IPS-15b (cell line): ENCODE measurements at regions not wholly inside any gene's neighbourhood (a gene's known extent, or its start where the extent isn't known, plus 50 kb on each side); places are given as distances from the start of the nearest gene placed in this dataset.

Source experiments
- H3K27me3 ChIP-seq: one replicate; pipeline ENCODE4 v1.6.1; 2013; ENCODE audit warnings: low read length; ENCODE audit not compliant: control insufficient read depth, insufficient read depth
- H3K36me3 ChIP-seq: one replicate; pipeline ENCODE4 v1.6.1; 2013; ENCODE audit warnings: low read length; ENCODE audit not compliant: control insufficient read depth, insufficient read depth
- H3K4me1 ChIP-seq: one replicate; pipeline ENCODE4 v1.6.1; 2013; ENCODE audit warnings: mild to moderate bottlenecking, low read length; ENCODE audit not compliant: control insufficient read depth, insufficient read depth
- H3K4me3 ChIP-seq: one replicate; pipeline ENCODE4 v1.5.1; 2013; ENCODE audit warnings: low read depth, low read length
- H3K9ac ChIP-seq: one replicate; pipeline ENCODE4 v1.6.1; 2013; ENCODE audit warnings: low read depth, mild to moderate bottlenecking, low read length
- H3K9me3 ChIP-seq: one replicate; pipeline ENCODE4 v1.6.1; 2013; ENCODE audit warnings: mild to moderate bottlenecking, low read length; ENCODE audit not compliant: control insufficient read depth, insufficient read depth

- Histone ChIP-seq H3K4me3 (no peak overlapping the region), H3K36me3 (no peaks in the 10 kb centered on the region), H3K27me3 (no peaks in the 10 kb centered on the region), H3K9ac (no peak overlapping the region), H3K9me3 (no peaks in the 10 kb centered on the region), H3K4me1 (no peaks in the 10 kb centered on the region)
These were observed 79.8 kb upstream of the STK17B start for GRCh38 chr2:196251132-196251531.

GRCh38 chr2:196252408-196253115 is 81.2 kb upstream of the STK17B start:
- H3K36me3 ChIP-seq, result no peaks in the 10 kb centered on the region
- H3K27me3 ChIP-seq, result no peaks in the 10 kb centered on the region
- no peak overlapping the region for H3K4me3 ChIP-seq
- no peak overlapping the region for H3K9ac ChIP-seq
- no peaks in the 10 kb centered on the region for H3K9me3 ChIP-seq
- H3K4me1 ChIP-seq, result no peaks in the 10 kb centered on the region

GRCh38 chr2:196253116-196253480 is 81.7 kb upstream of the STK17B start:
- Histone ChIP-seq H3K9ac (no peak overlapping the region), H3K9me3 (no peaks in the 10 kb centered on the region), H3K36me3 (no peaks in the 10 kb centered on the region), H3K4me3 (no peak overlapping the region), H3K4me1 (no peaks in the 10 kb centered on the region), H3K27me3 (no peaks in the 10 kb centered on the region)

GRCh38 chr2:196256585-196256984 is 85.2 kb upstream of the STK17B start:
- H3K9ac ChIP-seq, result no peak overlapping the region
- H3K4me1 ChIP-seq, result peaks cover 2% of the 10 kb centered on the region
- no peaks in the 10 kb centered on the region for H3K9me3 ChIP-seq
- no peak overlapping the region for H3K4me3 ChIP-seq
- H3K27me3 ChIP-seq, result no peaks in the 10 kb centered on the region
- H3K36me3 ChIP-seq, result no peaks in the 10 kb centered on the region

GRCh38 chr2:196257086-196257485 is 85.7 kb upstream of the STK17B start:
- no peaks in the 10 kb centered on the region for H3K36me3 ChIP-seq
- no peaks in the 10 kb centered on the region for H3K9me3 ChIP-seq
- H3K9ac ChIP-seq, result no peak overlapping the region
- H3K4me3 ChIP-seq, result no peak overlapping the region
- H3K4me1 ChIP-seq, result peaks cover 2% of the 10 kb centered on the region
- H3K27me3 ChIP-seq, result no peaks in the 10 kb centered on the region

GRCh38 chr2:196258407-196258806 is 87.0 kb upstream of the STK17B start:
- Histone ChIP-seq H3K4me3 (no peak overlapping the region), H3K9me3 (no peaks in the 10 kb centered on the region), H3K27me3 (no peaks in the 10 kb centered on the region), H3K9ac (no peak overlapping the region), H3K4me1 (peaks cover 2% of the 10 kb centered on the region), H3K36me3 (no peaks in the 10 kb centered on the region)

GRCh38 chr2:196259507-196260481 is 88.4 kb upstream of the STK17B start:
- Histone ChIP-seq H3K4me3 (no peak overlapping the region), H3K4me1 (peaks cover 2% of the 10 kb centered on the region), H3K9me3 (no peaks in the 10 kb centered on the region), H3K27me3 (no peaks in the 10 kb centered on the region), H3K9ac (no peak overlapping the region), H3K36me3 (no peaks in the 10 kb centered on the region)

GRCh38 chr2:196260546-196260945 is 89.2 kb upstream of the STK17B start:
- Histone ChIP-seq H3K4me3 (no peak overlapping the region), H3K36me3 (no peaks in the 10 kb centered on the region), H3K9ac (no peak overlapping the region), H3K27me3 (no peaks in the 10 kb centered on the region), H3K4me1 (peaks cover 2% of the 10 kb centered on the region), H3K9me3 (no peaks in the 10 kb centered on the region)

GRCh38 chr2:196262606-196263005 is 91.2 kb upstream of the STK17B start:
- Histone ChIP-seq H3K4me1 (peaks cover 2% of the 10 kb centered on the region), H3K4me3 (no peak overlapping the region), H3K27me3 (no peaks in the 10 kb centered on the region), H3K9me3 (no peaks in the 10 kb centered on the region), H3K9ac (no peak overlapping the region), H3K36me3 (no peaks in the 10 kb centered on the region)

GRCh38 chr2:196263181-196263747 is 91.9 kb upstream of the STK17B start:
- H3K4me1 ChIP-seq, result peaks cover 2% of the 10 kb centered on the region
- H3K9me3 ChIP-seq, result no peaks in the 10 kb centered on the region
- H3K27me3 ChIP-seq, result no peaks in the 10 kb centered on the region
- no peaks in the 10 kb centered on the region for H3K36me3 ChIP-seq
- H3K9ac ChIP-seq, result no peak overlapping the region
- H3K4me3 ChIP-seq, result no peak overlapping the region

GRCh38 chr2:196266351-196266750 is 95.0 kb upstream of the STK17B start:
- Histone ChIP-seq H3K9ac (no peak overlapping the region), H3K27me3 (no peaks in the 10 kb centered on the region), H3K36me3 (no peaks in the 10 kb centered on the region), H3K4me1 (no peaks in the 10 kb centered on the region), H3K9me3 (no peaks in the 10 kb centered on the region), H3K4me3 (no peak overlapping the region)
